ENCODE measurements at regions not wholly inside any gene's neighbourhood (a gene's known extent, or its start where the extent isn't known, plus 50 kb on each side); places are given as distances from the start of the nearest gene placed in this dataset.
"Not testable (repeated sequence)": the region's sequence is repeated elsewhere in the genome, so short reads cannot be mapped to it uniquely, and the experiment has no call there.

DNA sequence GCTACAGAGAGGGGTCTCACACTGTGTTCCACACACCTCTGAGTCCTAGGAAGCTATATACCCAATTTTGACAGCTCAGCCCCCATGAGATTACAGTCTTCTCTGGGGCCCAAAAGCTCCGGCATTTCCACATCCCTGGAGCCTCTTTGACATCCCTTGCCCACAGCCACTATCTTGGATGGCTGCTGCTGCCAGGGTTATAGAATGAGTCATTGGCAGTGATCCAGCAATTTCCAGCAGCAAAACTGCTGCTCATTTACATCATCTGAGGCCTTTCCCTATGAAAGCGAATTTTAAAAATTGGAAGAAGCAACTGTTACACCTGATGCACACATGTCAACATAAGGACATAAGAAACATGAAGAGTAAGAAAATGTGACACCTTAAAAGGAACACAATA lies 590.7 kb downstream of the MEI4 start:
- no peak for DNase-seq

DNA sequence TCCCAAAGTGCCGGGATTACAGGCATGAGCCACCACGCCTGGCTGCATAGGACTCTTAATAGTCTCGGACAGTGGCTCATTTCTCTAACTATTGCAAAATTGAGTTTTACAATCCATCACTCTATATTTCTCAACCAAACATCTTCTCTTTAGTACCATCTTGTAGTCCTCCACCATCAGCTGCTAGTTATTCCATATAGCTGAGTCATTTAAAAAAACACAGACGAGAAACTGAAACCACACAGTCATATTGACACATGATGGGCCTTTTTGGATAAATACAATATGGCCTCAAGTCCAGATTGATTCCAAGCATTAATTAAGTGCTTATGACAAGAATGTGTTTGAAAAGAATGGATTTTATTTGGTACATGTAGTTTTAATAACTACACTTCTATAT lies 599.1 kb downstream of the MEI4 start:
- DNase-seq, result no peak

DNA sequence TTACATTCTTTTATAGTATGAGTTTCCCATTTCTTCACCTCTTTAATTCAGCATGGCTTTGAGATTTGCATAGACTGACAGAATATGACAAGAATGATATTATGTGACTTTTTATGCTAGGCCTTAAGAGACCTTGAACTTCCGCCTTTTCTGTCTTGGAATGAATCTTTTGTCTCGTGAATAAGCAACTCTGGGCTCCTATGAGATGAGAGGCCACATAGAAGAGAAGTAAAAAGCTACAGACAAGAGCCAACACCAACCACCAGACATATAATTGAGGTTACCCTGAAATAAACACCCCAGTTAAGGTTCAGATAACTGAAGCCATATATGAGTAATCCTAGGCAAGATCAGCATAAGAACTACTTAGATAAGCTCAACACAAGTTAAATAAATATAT lies 600.8 kb downstream of the MEI4 start:
- no peak for DNase-seq

DNA sequence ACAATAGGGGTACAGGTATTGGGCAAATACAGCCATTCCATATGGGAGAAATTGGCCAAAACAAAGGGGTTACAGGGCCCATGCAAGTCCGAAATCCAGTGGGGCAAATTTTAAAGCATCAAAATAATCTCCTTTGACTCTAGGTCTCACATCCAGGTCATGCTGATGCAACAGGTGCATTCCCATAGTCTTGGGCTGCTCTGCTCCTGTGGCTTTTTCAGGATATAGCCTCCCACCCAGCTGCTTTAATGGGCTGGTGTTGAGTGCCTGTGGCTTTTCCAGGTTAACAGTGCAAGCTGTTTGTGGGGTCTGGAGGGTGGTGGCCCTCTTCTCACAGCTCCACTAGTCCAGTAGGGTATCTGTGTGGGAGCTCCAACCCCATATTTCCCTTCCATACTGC lies 607.1 kb downstream of the MEI4 start:
- DNase-seq, result no peak

DNA sequence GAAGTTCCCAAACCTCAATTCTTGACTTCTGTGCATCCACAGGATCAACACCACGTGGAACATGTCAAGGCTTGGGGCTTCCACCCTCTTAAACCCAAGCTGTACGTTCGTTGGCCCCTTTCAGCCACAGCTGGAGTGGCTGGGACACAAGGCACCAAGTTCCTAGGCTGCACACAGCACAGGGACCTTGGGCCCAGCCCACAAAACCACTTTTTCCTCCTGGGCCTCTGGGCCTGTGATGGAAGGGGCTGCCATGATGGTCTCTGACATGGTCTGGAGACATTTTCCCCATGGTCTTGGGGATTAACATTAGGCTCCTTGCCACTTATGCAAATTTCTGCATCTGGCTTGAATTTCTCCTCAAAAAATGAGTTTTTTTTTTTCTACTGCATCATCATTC lies 606.9 kb upstream of the IRAK1BP1 start:
- DNase-seq, result not testable (repeated sequence)

DNA sequence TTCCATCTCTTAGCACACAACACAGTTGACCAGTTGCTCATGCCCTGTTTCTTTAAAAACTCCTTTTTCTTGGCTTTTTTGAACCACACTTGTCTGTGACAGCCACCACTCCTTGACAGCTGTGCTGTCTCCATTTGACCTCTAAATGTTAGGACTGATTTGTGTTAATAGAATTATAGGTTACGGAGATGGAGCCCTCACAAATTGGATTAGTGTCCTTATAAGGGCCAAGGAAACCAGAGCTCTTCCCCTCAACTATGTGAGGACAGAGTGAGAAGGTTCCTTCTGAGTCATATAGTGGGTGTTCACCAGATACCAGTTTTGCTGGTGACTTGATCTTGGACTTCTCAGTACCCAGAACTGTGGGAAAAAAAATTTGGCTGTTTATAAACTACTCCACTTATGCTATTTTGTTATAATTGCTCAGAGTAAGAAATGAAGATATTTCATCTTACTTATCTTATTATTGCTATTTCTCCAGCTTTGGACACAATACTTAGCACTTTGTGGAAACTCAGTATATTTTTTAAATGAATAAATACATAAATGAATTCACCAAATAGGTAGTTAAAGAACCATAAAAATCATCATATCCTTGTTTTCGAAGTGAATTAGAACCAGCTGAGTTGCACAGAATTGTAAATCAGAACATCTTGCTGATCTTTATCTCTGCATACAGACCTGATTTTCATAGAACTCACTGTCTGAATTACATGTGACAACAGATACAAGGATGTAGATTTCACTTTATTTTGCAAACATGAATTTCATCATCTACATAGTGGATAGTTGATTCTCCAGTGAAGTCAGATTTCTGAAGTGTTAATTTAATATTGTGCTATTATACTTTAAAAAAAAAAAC lies 598.5 kb upstream of the IRAK1BP1 start:
- DNase-seq, result no peak

DNA sequence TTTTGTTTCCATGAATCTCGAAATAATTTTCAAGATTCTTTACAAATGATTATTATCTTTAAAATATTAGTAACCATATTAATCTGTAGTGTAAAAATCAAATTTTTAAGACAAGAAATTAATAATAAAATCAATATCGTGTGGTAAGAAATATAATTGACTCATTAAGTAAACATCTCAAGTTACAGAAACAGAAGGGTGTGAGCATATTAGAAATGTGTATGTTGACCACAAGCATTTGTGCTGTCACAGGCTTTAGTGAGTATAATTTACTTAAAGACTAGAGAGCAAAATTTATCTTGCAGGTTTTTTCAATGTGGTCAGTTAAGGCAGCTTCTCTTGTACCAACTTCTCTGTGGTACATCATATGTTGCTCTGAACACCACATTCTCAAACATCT lies 566.5 kb upstream of the IRAK1BP1 start:
- no peak for DNase-seq

DNA sequence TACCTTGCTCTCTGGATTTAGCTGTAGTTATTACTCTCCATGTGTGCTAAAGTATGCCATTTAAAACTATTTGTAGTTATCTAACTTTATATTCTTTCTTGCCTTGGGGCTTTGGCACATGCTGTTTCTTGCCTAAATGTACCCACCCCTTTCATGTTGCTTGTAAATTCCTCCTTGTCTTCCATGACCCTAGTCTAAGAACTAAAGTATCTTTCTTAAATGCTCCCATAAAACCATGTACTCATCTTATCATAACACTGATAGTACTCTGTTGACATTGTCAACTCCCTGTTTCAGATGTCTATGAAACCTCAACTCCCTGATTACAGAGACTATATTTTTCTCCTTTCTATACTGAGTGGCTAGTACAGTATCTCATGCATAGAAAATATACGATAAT lies 564.9 kb upstream of the IRAK1BP1 start:
- DNase-seq, result no peak

DNA sequence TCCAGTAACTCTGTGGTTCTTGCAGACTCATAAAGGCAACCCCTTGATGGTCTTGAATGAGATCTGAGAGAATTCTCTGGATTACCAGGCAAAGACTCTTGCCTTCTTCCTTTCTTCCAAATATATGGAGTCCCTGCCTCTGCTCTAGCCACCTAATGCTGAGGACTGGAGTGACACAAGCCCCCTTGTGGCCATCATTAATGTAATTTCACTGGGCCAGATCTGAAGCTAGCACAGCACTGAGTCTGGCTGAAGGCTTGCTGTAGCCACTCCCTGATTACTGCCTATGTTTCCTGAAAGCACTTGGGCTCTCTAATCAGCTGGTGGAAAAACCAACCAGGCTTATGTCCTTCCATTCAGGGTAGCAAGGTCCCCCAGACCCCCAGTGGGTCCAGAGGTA lies 559.3 kb upstream of the IRAK1BP1 start:
- DNase-seq, result no peak

DNA sequence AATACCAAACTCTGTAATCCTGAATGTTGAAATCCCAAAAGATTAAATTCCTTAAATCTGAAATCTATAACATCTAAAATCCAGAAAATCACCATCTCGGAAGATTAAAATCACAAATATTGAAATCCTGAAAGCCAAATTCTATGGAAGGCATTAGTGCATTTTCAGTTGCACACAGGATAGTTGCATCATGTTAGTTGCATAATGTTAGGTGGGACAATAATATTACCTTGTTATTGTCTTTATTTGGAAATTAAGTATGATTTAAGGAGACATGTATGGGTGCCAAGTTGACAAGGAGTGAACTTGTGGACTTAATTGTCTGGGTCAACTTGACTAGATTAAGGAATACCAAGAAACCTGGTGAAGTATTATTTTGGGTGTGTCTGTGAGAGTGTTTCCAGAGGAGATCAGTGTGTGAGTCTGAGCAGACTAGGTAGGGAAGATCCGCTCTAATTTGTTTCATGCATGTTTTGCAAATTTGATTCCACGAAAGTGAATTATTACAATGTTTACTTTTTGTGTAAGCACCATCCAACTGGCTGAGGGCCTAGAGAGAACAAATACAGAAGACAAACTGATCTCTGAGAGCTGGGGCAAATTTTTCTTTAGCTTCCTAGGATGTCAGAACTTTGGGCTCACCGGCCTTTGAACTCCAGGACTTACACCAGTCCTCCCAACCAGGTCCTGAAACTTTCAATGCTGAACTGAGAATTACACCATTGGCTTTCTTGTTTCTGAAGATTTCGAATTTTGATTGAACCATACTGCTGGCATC lies 545.1 kb upstream of the IRAK1BP1 start:
- DNase-seq, result no peak

DNA sequence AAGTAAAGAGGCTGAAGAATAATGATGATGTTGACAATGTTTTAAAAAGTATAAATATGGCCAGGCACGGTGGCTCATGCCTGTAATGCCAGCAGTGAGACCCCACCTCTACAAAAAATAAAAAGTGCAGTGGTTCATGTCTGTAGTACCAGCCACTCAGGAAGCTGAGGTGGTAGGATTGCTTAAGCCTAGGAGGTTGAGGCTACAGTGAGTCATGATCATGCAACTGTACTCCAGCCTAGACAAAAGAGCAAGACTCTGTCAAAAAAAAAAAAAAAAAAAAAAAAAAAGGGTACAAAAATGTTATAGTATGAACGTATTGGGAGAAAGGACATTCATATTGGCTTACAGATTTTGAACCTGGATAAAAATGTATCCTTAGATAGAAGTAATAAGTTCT lies 543.1 kb upstream of the IRAK1BP1 start:
- no peak for DNase-seq

DNA sequence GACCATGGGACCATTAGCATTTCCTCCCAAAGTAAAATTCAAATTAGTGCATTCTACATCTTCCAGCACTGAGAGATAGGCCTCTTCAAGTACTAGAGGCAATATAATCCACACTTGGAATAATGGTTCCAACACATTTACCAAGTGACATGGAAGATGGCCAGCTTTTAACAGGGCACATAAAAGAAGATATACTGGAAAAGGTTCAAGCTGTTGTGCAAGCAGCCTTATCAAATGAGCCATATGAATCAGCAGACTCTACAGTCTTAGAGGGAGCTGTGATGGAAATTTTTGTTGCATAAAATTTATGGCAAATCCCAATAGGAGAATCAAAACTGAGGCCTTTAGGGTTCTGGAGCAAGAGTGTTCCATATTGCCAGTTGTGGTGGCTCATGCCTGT lies 526.6 kb upstream of the IRAK1BP1 start:
- no peak for DNase-seq

DNA sequence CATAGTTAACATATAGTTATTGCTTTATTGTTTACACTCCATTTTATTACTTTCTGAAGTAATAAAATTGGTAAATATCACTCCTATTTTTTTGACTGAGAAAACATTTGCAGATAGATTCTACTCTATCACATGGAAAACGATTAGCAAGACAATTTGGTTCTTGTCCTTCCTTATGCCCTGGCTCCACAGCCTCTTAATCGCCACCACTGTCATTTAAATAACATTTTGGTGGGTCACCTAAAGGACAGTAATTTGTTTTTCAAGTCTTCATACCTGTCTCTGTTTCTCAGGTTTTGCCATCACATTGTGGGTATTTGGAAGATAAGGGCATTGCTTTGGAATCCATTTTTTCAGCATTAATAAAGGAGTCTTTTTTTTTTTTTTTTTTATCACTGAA lies 521.5 kb upstream of the IRAK1BP1 start:
- DNase-seq, result no peak

DNA sequence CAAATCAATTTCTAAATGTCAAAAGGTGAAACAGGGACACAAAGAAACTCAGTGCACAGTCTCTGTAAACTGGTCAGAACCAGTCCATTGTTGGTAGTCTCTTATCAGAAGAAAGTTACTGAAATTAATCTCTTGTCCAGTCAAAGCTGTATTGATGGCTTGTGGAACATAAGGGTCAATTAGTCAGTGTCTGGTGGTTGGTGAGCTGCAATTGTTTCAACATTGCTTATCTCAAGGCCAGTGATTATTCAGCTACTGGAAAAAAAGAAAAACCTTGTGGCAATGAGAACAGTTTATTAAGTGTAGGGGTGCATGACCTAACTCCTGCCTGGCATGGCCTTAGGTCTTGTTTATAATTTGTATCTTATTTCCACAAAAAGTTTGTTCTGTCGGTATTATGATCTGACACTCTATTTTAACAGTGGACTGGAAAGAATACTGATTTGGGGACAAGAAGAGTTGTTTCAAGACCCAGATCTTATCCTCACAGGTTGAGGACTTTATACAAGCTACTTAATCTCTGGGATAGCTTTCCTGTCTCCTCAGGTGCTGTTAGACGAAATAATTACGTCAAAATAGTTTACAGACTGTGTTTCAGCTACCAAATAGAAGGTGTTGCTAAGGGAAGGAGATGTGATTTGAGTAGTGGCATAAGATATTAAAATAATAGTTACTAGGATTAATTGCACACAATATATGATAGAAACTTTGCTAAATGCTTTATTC lies 520.0 kb upstream of the IRAK1BP1 start:
- no peak for DNase-seq

DNA sequence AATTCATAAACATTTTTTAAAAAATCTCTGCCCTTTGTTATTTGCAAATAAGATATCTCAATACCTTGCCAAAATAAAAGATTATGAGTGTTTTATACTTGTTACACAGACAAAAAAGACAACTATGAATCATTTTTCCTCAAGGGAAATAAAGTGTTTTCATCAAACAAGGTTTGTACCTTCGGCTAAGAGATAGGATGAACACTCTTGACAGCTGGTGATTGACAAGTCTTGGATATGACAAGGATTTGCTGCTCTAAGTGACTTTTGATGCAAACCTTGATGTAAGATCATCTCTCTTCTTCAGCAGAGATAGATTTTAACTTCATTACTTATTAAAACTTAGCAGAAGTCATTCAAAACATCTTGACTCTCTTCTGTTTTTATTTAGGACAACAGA lies 514.3 kb upstream of the IRAK1BP1 start:
- DNase-seq, result no peak

DNA sequence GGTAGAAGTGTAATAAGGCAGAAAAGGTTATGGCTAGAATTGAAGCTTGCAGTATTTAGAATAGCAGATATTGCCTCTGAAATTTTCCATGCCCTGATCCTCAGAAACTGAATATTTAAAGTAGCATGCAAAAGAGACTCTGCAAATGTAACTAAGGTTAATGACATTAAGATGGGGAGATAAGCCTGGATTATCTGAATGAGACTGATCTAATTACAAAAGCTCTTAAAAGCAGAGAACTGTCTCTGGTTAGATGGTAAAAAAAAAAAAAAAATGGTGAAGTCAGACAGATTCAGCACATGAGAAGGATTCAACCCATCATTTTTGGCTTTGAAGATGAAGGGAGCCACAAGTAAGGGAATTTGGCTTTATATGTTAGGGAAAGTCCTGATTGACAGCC lies 503.7 kb upstream of the IRAK1BP1 start:
- no peak for DNase-seq

DNA sequence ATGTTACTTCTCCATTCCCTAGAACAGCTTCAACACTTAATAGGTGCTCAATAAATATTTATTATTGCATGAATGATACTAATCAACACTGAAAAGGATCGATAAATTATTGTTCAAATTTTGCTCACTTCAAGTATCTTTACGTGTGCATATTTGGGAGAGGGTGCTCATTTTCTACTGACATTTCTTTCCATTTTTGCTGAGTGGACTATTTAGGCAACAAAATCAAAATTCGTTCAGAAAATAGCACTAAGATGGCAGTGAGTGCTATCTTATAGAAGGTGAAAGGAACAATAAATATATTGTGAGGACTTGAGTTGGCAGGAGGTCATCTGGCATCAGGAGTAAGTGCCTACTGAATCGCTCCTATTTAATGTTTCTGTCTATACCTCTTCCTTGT lies 501.9 kb upstream of the IRAK1BP1 start:
- no peak for DNase-seq

DNA sequence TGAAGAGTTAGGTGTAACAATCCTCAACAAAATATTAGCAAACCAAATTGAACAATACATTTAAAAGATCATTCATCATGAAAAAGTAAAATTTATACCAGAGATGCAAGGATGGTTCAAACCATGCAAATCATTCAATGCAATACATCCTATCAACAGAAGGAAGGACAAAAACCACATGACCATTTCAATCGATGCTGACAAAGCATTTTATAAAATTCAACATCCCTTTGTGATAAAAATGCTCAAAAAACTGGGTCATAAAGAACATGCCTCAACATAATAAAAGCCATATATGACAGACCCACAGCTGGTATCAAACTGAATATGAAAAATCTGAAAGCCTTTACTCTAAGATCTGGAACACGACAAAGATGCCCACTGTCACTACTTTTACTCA lies 490.3 kb upstream of the IRAK1BP1 start:
- DNase-seq, result no peak

DNA sequence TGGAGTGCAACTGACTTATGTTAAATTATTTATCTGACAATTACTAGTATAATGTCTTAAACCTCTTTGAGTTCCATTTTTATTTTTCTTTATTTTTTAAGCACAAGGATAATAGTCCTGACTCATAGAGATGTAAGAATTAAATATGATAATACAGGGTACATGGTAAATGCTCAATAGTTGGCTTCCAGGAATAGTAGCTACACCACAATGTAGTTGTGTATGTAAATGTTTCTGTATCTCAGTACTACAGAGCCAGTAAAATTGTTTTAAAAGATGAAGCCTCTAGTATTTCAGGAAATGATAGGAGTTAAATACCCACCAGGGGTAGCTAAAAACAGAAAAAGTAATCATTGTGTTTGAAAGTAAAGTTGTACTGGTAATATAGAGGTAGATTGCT lies 487.4 kb upstream of the IRAK1BP1 start:
- no peak for DNase-seq

DNA sequence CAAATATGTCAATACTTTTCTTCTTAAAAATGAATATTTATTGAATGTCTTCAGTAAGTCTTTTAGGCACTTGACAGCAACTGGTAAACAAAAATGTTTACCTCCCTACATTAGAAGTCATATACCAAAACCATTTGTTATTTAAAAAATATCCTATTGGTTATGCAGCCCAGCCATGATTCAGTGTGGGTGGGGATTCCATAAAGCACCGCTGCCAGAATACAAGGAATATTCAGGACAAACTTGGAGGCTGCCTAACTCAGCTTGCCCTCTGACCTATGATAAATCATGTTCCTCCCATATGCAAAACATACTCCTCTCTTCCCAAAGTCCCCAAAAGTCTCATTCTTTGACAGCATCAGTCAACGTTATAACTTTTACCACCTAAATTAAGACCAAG lies 486.8 kb upstream of the IRAK1BP1 start:
- no peak for DNase-seq

DNA sequence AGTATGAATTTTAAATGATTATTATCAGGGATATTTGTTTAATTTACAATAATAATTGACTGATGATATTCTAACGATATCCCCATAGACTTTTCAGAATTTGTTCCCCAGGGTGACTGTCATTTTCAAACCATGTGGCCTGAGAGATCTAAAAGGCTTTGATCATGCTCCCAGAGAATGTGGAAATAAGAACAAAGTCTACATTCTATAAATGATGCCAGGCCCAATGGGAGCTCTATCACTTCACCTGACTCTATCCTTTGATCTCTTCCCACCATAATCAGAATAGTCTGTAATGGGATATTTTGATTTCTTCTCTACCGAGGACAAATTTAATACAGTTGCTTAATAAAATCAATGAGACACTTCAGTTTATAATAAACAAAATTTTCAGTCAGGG lies 483.4 kb upstream of the IRAK1BP1 start:
- no peak for DNase-seq

DNA sequence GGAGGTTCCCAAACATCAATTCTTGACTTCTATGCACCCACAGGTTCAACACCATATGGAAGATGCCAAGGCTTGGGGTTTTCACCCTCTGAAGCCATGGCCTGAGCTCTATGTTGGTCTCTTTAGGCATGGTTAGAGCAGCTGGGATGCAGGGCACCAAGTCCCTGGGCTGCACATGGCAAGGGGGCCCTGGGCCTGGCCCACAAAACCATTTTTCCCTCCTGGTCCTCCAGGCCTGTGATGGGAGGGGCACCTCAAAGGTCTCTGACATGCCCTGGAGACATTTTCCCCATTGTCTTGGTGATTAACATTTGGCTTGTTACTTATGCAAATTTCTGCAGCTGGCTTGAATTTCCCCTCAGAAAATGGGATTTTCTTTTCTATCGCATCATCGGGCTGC lies 480.5 kb upstream of the IRAK1BP1 start:
- not testable (repeated sequence) for DNase-seq

DNA sequence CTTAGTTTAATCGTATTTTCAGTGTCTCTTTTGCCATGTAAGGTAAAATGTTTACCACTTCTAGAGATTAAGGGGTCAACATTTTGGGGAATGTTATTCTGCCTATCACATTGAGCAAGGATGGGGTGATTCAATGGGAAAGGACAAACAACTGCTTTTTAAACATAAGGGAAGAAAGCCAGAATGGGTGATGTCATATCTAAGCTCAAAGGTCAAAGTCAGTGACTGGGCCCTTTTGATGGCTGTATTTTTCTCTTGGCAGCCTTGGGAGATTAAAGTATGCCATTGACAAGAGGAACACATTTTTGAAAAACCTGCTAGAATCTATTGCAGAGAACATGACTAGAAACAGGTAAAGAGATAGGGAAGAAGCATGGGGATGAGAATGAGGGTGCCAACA lies 477.3 kb upstream of the IRAK1BP1 start:
- DNase-seq, result no peak

DNA sequence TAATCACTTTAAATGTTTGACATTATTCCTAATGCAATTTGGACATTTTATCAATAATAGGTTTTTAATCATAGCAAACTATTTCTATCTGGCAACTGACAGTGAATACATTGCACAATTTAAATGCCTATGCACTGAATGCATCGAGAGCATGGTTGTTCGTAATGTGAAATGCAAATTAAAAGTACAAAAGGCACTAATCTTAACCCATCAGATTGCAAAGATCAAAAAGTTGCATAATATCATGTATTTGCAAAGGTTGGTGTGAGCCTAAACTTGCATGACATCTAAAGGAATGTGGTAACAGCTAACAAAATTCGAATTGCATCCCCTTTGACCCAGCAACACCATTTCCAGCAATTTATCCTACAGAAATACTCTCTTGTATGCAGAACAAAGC lies 469.9 kb upstream of the IRAK1BP1 start:
- no peak for DNase-seq
